H1 (cell line): ENCODE measurements at regions not wholly inside any gene's neighbourhood (a gene's known extent, or its start where the extent isn't known, plus 50 kb on each side); places are given as distances from the start of the nearest gene placed in this dataset.
A peak's percentile ranks its signal among the peaks of the same experiment; 100 is the strongest.

Experiments used
- CTCF ChIA-PET: fragments of 300-600 bp; sonication (Branson Sonifier 250); formaldehyde crosslinking; loops from one replicate; lab custom pipeline; 2021; ENCODE audit not compliant: partially characterized antibody; lab: Charles Lee
- POLR2A ChIA-PET: fragments of 300-600 bp; sonication (Branson Sonifier 250); formaldehyde crosslinking; loops from one replicate; lab custom pipeline; 2021; ENCODE audit warnings: inconsistent platforms; ENCODE audit not compliant: partially characterized antibody; lab: Charles Lee
- DNase-seq, 2 experiments: peaks; one replicate each; pipeline versions ENCODE4 v3.0.0 to v3.0.0-alpha.2; 2010 to 2022; ENCODE audit warnings: low spot score in 2 of 2, low read depth in 1 of 2, mixed read lengths in 1 of 2
- FAIRE-seq: peaks from 2 replicates; lab custom pipeline; 2011; peaks lifted over from hg19 to GRCh38; lab: Jason Lieb, UNC
- H2AFZ ChIP-seq: 2 replicates; pipeline ENCODE4 v1.8.1; 2012; ENCODE audit warnings: low read length, inconsistent platforms
- H2AK5ac ChIP-seq: 2 replicates; pipeline ENCODE4 v1.6.1; 2013; ENCODE audit warnings: low read depth, low read length
- H2BK120ac ChIP-seq: replicated peaks from 2 replicates; pipeline ENCODE3; 2013; ENCODE audit warnings: low read depth, low read length, inconsistent platforms
- H2BK12ac ChIP-seq: 2 replicates; pipeline ENCODE4 v1.6.1; 2013; ENCODE audit warnings: low read depth, low read length
- H2BK15ac ChIP-seq: 2 replicates; pipeline ENCODE4 v1.6.1; 2013; ENCODE audit warnings: low read length
- H2BK20ac ChIP-seq: 2 replicates; pipeline ENCODE4 v1.6.1; 2013; ENCODE audit warnings: low read length
- H2BK5ac ChIP-seq: 2 replicates; pipeline ENCODE4 v1.6.1; 2013; ENCODE audit warnings: low read depth, low read length
- H3K14ac ChIP-seq: 2 replicates; pipeline ENCODE4 v1.6.1; 2013; ENCODE audit warnings: inconsistent platforms; ENCODE audit not compliant: insufficient read length
- H3K18ac ChIP-seq: 2 replicates; pipeline ENCODE4 v1.6.1; 2013; ENCODE audit warnings: low read length; ENCODE audit errors: extremely low read depth
- H3K23ac ChIP-seq: 2 replicates; pipeline ENCODE4 v1.6.1; 2013; ENCODE audit warnings: inconsistent platforms; ENCODE audit not compliant: insufficient read length
- H3K23me2 ChIP-seq: 2 replicates; pipeline ENCODE4 v1.6.1; 2013; ENCODE audit warnings: low read depth, low read length
- H3K27ac ChIP-seq: 2 replicates; pipeline ENCODE4 v1.6.1; 2011; ENCODE audit warnings: low read depth, low read length, inconsistent platforms
- H3K27me3 ChIP-seq, 4 experiments: replicated peaks in 1 of 4; 1 replicate in 1 of 4; 2 replicates in 3 of 4; pipeline versions ENCODE4 v1.6.1 to v1.8.1; 2011 to 2013; ENCODE audit warnings: low read length in 3 of 4, mild to moderate bottlenecking in 3 of 4, inconsistent platforms in 2 of 4, mixed read lengths in 2 of 4, moderate library complexity in 1 of 4; ENCODE audit not compliant: control insufficient read depth in 3 of 4, insufficient read depth in 3 of 4; ENCODE audit errors: extremely low read depth in 1 of 4
- H3K36me3 ChIP-seq, 4 experiments: 2 replicates each; pipeline versions ENCODE4 v1.6.1 to v1.8.1; 2011 to 2013; ENCODE audit warnings: mild to moderate bottlenecking in 4 of 4, low read length in 3 of 4, moderate library complexity in 2 of 4, control low read depth in 1 of 4, inconsistent platforms in 1 of 4; ENCODE audit not compliant: insufficient read depth in 4 of 4, control insufficient read depth in 2 of 4
- H3K4ac ChIP-seq: replicated peaks from 2 replicates; pipeline ENCODE3; 2013; ENCODE audit warnings: low read length, low read depth, mixed read lengths, inconsistent platforms; ENCODE audit not compliant: insufficient read length
- H3K4me1 ChIP-seq, 4 experiments: replicated peaks in 1 of 4; 1 replicate in 1 of 4; 2 replicates in 3 of 4; pipeline versions ENCODE4 v1.6.1 to v1.8.1; 2011 to 2013; ENCODE audit warnings: low read length in 3 of 4, inconsistent platforms in 2 of 4, mixed read lengths in 1 of 4; ENCODE audit not compliant: insufficient read depth in 4 of 4, control insufficient read depth in 3 of 4
- H3K4me2 ChIP-seq, 2 experiments: 2 replicates each; pipeline versions ENCODE4 v1.6.1 to v1.8.1; 2011 to 2013; ENCODE audit warnings: low read depth in 2 of 2, low read length in 2 of 2, control low read depth in 1 of 2, inconsistent platforms in 1 of 2, mild to moderate bottlenecking in 1 of 2; ENCODE audit not compliant: insufficient read depth in 1 of 2
- H3K4me3 ChIP-seq, 4 experiments: fragments of 200-600, 300-600 bp in 1 of 4; sonication (generic), shearing (Covaris generic), sonication (Bioruptor Twin) in 1 of 4; 2 replicates each; pipeline versions ENCODE4 v1.5.1 to v1.8.1; 2011 to 2016; ENCODE audit warnings: low read length in 4 of 4, low read depth in 3 of 4, control low read depth in 2 of 4, inconsistent platforms in 2 of 4, mild to moderate bottlenecking in 2 of 4, mixed read lengths in 1 of 4, moderate library complexity in 1 of 4; ENCODE audit not compliant: insufficient read depth in 2 of 4; ENCODE audit errors: extremely low read depth in 1 of 4
- H3K56ac ChIP-seq: replicated peaks from 2 replicates; pipeline ENCODE3; 2013; ENCODE audit warnings: low read depth, mild to moderate bottlenecking, mixed read lengths, low read length, inconsistent platforms; ENCODE audit not compliant: insufficient read length
- H3K79me1 ChIP-seq: 2 replicates; pipeline ENCODE4 v1.6.1; 2013; ENCODE audit warnings: low read depth, low read length, control low read depth
- H3K79me2 ChIP-seq, 2 experiments: 2 replicates each; pipeline versions ENCODE4 v1.6.1 to v1.8.1; 2012 to 2013; ENCODE audit warnings: low read length in 2 of 2, mild to moderate bottlenecking in 2 of 2, inconsistent platforms in 1 of 2; ENCODE audit not compliant: insufficient read depth in 2 of 2, control insufficient read depth in 1 of 2
- H3K9ac ChIP-seq, 4 experiments: replicated peaks in 1 of 4; 1 replicate in 1 of 4; 2 replicates in 3 of 4; pipeline versions ENCODE4 v1.6.1 to v1.8.1; 2011 to 2013; ENCODE audit warnings: low read depth in 3 of 4, low read length in 3 of 4, control low read depth in 2 of 4, mild to moderate bottlenecking in 2 of 4, moderate library complexity in 2 of 4, inconsistent platforms in 1 of 4; ENCODE audit errors: extremely low read depth in 1 of 4
- H3K9me3 ChIP-seq, 2 experiments: 2 replicates each; pipeline versions ENCODE4 v1.6.1 to v1.8.1; 2012 to 2013; ENCODE audit warnings: mild to moderate bottlenecking in 2 of 2, moderate library complexity in 2 of 2, control low read depth in 1 of 2, inconsistent platforms in 1 of 2, low read depth in 1 of 2, low read length in 1 of 2, mixed read lengths in 1 of 2; ENCODE audit not compliant: insufficient read depth in 2 of 2
- H4K20me1 ChIP-seq, 2 experiments: replicated peaks in 1 of 2; 2 replicates each; pipeline versions ENCODE3 to v1.8.1; 2011 to 2013; ENCODE audit warnings: inconsistent platforms in 2 of 2, low read length in 2 of 2, mild to moderate bottlenecking in 1 of 2; ENCODE audit not compliant: insufficient read depth in 2 of 2, control insufficient read depth in 1 of 2
- H4K5ac ChIP-seq: 2 replicates; pipeline ENCODE4 v1.6.1; 2013; ENCODE audit warnings: low read length, low read depth, mixed read lengths, inconsistent platforms; ENCODE audit not compliant: insufficient read length
- H4K8ac ChIP-seq: 2 replicates; pipeline ENCODE4 v1.8.0; 2013; ENCODE audit warnings: mild to moderate bottlenecking, moderate library complexity, low read length, inconsistent platforms; ENCODE audit not compliant: insufficient read depth; ENCODE audit errors: extremely low read depth
- H4K91ac ChIP-seq: replicated peaks from 2 replicates; pipeline ENCODE3; 2013; ENCODE audit warnings: low read length, mixed read lengths, inconsistent platforms; ENCODE audit not compliant: insufficient read length
- HDAC2 ChIP-seq, 2 experiments: fragments of 300-600 bp in 1 of 2; sonication (generic) in 1 of 2; IDR thresholded peaks; 2 replicates each; pipeline ENCODE4 v1.6.1; 2011 to 2012; ENCODE audit warnings: low read depth in 2 of 2, low read length in 2 of 2, mild to moderate bottlenecking in 2 of 2, moderate library complexity in 2 of 2, borderline replicate concordance in 1 of 2, inconsistent platforms in 1 of 2
- KDM4A ChIP-seq: IDR thresholded peaks from one replicate; pipeline ENCODE4 v1.7.1; 2012; ENCODE audit warnings: low read depth, mild to moderate bottlenecking, moderate library complexity, low read length, inconsistent platforms; ENCODE audit not compliant: severe bottlenecking

- POLR2A ChIA-PET = interaction anchor here (0.9 to 1.3 kb wide), 5 partner anchors 12 to 20 kb away, joined by 3 read pairs; no protein-coding TSS in a partner anchor
Observed at GRCh38 chr3:31142139-31142538, 247.7 kb upstream of the GADL1 start.

More at GRCh38 chr3:31142139-31142538, 247.7 kb upstream of the GADL1 start:
- Histone ChIP-seq H2AFZ (no peak overlapping the region), H3K23me2 (0 out of 2 replicates have a peak, but pooled peaks cover 3% of the 10 kb centered on the region), H3K27ac (no peak overlapping the region), H2BK12ac (no peak overlapping the region), H3K9ac (no peak overlapping the region), H3K27me3 (no peaks in the 10 kb centered on the region), H3K9me3 (peaks cover 3 to 4% of the 10 kb centered on the region in 2 experiments), H4K8ac (no peak overlapping the region), H3K4me2 (peak overlapping the region; percentile 42 to 53), H3K23ac (no peak overlapping the region), H3K14ac (no peak overlapping the region), H2AK5ac (no peak overlapping the region), H3K18ac (no peak overlapping the region)
- TF ChIP-seq HDAC2 (IDR thresholded peaks at IDR 0.05; ENCODE audit: borderline replicate concordance in 1 of 2, low read depth in 2 of 2, low read length in 2 of 2) = peak in 1 of 2 experiments; percentile 34; a peak in 1 of 4 replicates
- TF ChIP-seq KDM4A = no peak
- TF ChIP-seq, all 59 proteins: peak for 1
- DNase-seq (no peak), FAIRE-seq (peak; percentile 69)
- Histone ChIP-seq H4K91ac (no peak overlapping the region), H2BK120ac (no peak overlapping the region), H2BK15ac (no peak overlapping the region), H2BK20ac (no peak overlapping the region), H3K4me3 (peak overlapping the region in 2 of 4 experiments; percentile 17 to 43; a peak in 3 of 8 replicates), H4K5ac (no peak overlapping the region), H3K36me3 (peaks cover 0 to 4% (median 0%) of the 10 kb centered on the region in 4 experiments; a peak in 2 of 8 replicates), H3K4me1 (peaks cover 2 to 11% (median 8%) of the 10 kb centered on the region in 4 experiments; a peak in 5 of 7 replicates), H4K20me1 (no peaks in the 10 kb centered on the region), H3K56ac (no peak overlapping the region), H3K79me2 (no peaks in the 10 kb centered on the region), H3K79me1 (no peaks in the 10 kb centered on the region), H2BK5ac (no peak overlapping the region), H3K4ac (no peak overlapping the region)
- CTCF ChIA-PET = interaction anchor here (0.8 to 1.5 kb wide), 3 partner anchors 10 to 70 kb away, joined by 3 to 4 read pairs (median 3); no protein-coding TSS in a partner anchor
